H1 (cell line): ENCODE measurements at regions not wholly inside any gene's neighbourhood (a gene's known extent, or its start where the extent isn't known, plus 50 kb on each side); places are given as distances from the start of the nearest gene placed in this dataset.

Source experiments
- CTCF ChIA-PET: fragments of 300-600 bp; sonication (Branson Sonifier 250); formaldehyde crosslinking; loops from one replicate; lab custom pipeline; 2021; ENCODE audit not compliant: partially characterized antibody; lab: Charles Lee
- POLR2A ChIA-PET: fragments of 300-600 bp; sonication (Branson Sonifier 250); formaldehyde crosslinking; loops from one replicate; lab custom pipeline; 2021; ENCODE audit warnings: inconsistent platforms; ENCODE audit not compliant: partially characterized antibody; lab: Charles Lee
- DNase-seq, 2 experiments: peaks; one replicate each; pipeline versions ENCODE4 v3.0.0 to v3.0.0-alpha.2; 2010 to 2022; ENCODE audit warnings: low spot score in 2 of 2, low read depth in 1 of 2, mixed read lengths in 1 of 2
- FAIRE-seq: peaks from 2 replicates; lab custom pipeline; 2011; peaks lifted over from hg19 to GRCh38; lab: Jason Lieb, UNC
- H2AFZ ChIP-seq: 2 replicates; pipeline ENCODE4 v1.8.1; 2012; ENCODE audit warnings: low read length, inconsistent platforms
- H2AK5ac ChIP-seq: 2 replicates; pipeline ENCODE4 v1.6.1; 2013; ENCODE audit warnings: low read depth, low read length
- H2BK120ac ChIP-seq: replicated peaks from 2 replicates; pipeline ENCODE3; 2013; ENCODE audit warnings: low read depth, low read length, inconsistent platforms
- H2BK12ac ChIP-seq: 2 replicates; pipeline ENCODE4 v1.6.1; 2013; ENCODE audit warnings: low read depth, low read length
- H2BK15ac ChIP-seq: 2 replicates; pipeline ENCODE4 v1.6.1; 2013; ENCODE audit warnings: low read length
- H2BK20ac ChIP-seq: 2 replicates; pipeline ENCODE4 v1.6.1; 2013; ENCODE audit warnings: low read length
- H2BK5ac ChIP-seq: 2 replicates; pipeline ENCODE4 v1.6.1; 2013; ENCODE audit warnings: low read depth, low read length
- H3K14ac ChIP-seq: 2 replicates; pipeline ENCODE4 v1.6.1; 2013; ENCODE audit warnings: inconsistent platforms; ENCODE audit not compliant: insufficient read length
- H3K18ac ChIP-seq: 2 replicates; pipeline ENCODE4 v1.6.1; 2013; ENCODE audit warnings: low read length; ENCODE audit errors: extremely low read depth
- H3K23ac ChIP-seq: 2 replicates; pipeline ENCODE4 v1.6.1; 2013; ENCODE audit warnings: inconsistent platforms; ENCODE audit not compliant: insufficient read length
- H3K23me2 ChIP-seq: 2 replicates; pipeline ENCODE4 v1.6.1; 2013; ENCODE audit warnings: low read depth, low read length
- H3K27ac ChIP-seq: 2 replicates; pipeline ENCODE4 v1.6.1; 2011; ENCODE audit warnings: low read depth, low read length, inconsistent platforms
- H3K27me3 ChIP-seq, 4 experiments: replicated peaks in 1 of 4; 1 replicate in 1 of 4; 2 replicates in 3 of 4; pipeline versions ENCODE4 v1.6.1 to v1.8.1; 2011 to 2013; ENCODE audit warnings: low read length in 3 of 4, mild to moderate bottlenecking in 3 of 4, inconsistent platforms in 2 of 4, mixed read lengths in 2 of 4, moderate library complexity in 1 of 4; ENCODE audit not compliant: control insufficient read depth in 3 of 4, insufficient read depth in 3 of 4; ENCODE audit errors: extremely low read depth in 1 of 4
- H3K36me3 ChIP-seq, 4 experiments: 2 replicates each; pipeline versions ENCODE4 v1.6.1 to v1.8.1; 2011 to 2013; ENCODE audit warnings: mild to moderate bottlenecking in 4 of 4, low read length in 3 of 4, moderate library complexity in 2 of 4, control low read depth in 1 of 4, inconsistent platforms in 1 of 4; ENCODE audit not compliant: insufficient read depth in 4 of 4, control insufficient read depth in 2 of 4
- H3K4ac ChIP-seq: replicated peaks from 2 replicates; pipeline ENCODE3; 2013; ENCODE audit warnings: low read length, low read depth, mixed read lengths, inconsistent platforms; ENCODE audit not compliant: insufficient read length
- H3K4me1 ChIP-seq, 4 experiments: replicated peaks in 1 of 4; 1 replicate in 1 of 4; 2 replicates in 3 of 4; pipeline versions ENCODE4 v1.6.1 to v1.8.1; 2011 to 2013; ENCODE audit warnings: low read length in 3 of 4, inconsistent platforms in 2 of 4, mixed read lengths in 1 of 4; ENCODE audit not compliant: insufficient read depth in 4 of 4, control insufficient read depth in 3 of 4
- H3K4me2 ChIP-seq, 2 experiments: 2 replicates each; pipeline versions ENCODE4 v1.6.1 to v1.8.1; 2011 to 2013; ENCODE audit warnings: low read depth in 2 of 2, low read length in 2 of 2, control low read depth in 1 of 2, inconsistent platforms in 1 of 2, mild to moderate bottlenecking in 1 of 2; ENCODE audit not compliant: insufficient read depth in 1 of 2
- H3K4me3 ChIP-seq, 4 experiments: fragments of 200-600, 300-600 bp in 1 of 4; sonication (generic), shearing (Covaris generic), sonication (Bioruptor Twin) in 1 of 4; 2 replicates each; pipeline versions ENCODE4 v1.5.1 to v1.8.1; 2011 to 2016; ENCODE audit warnings: low read length in 4 of 4, low read depth in 3 of 4, control low read depth in 2 of 4, inconsistent platforms in 2 of 4, mild to moderate bottlenecking in 2 of 4, mixed read lengths in 1 of 4, moderate library complexity in 1 of 4; ENCODE audit not compliant: insufficient read depth in 2 of 4; ENCODE audit errors: extremely low read depth in 1 of 4
- H3K56ac ChIP-seq: replicated peaks from 2 replicates; pipeline ENCODE3; 2013; ENCODE audit warnings: low read depth, mild to moderate bottlenecking, mixed read lengths, low read length, inconsistent platforms; ENCODE audit not compliant: insufficient read length
- H3K79me1 ChIP-seq: 2 replicates; pipeline ENCODE4 v1.6.1; 2013; ENCODE audit warnings: low read depth, low read length, control low read depth
- H3K79me2 ChIP-seq, 2 experiments: 2 replicates each; pipeline versions ENCODE4 v1.6.1 to v1.8.1; 2012 to 2013; ENCODE audit warnings: low read length in 2 of 2, mild to moderate bottlenecking in 2 of 2, inconsistent platforms in 1 of 2; ENCODE audit not compliant: insufficient read depth in 2 of 2, control insufficient read depth in 1 of 2
- H3K9ac ChIP-seq, 4 experiments: replicated peaks in 1 of 4; 1 replicate in 1 of 4; 2 replicates in 3 of 4; pipeline versions ENCODE4 v1.6.1 to v1.8.1; 2011 to 2013; ENCODE audit warnings: low read depth in 3 of 4, low read length in 3 of 4, control low read depth in 2 of 4, mild to moderate bottlenecking in 2 of 4, moderate library complexity in 2 of 4, inconsistent platforms in 1 of 4; ENCODE audit errors: extremely low read depth in 1 of 4
- H3K9me3 ChIP-seq, 2 experiments: 2 replicates each; pipeline versions ENCODE4 v1.6.1 to v1.8.1; 2012 to 2013; ENCODE audit warnings: mild to moderate bottlenecking in 2 of 2, moderate library complexity in 2 of 2, control low read depth in 1 of 2, inconsistent platforms in 1 of 2, low read depth in 1 of 2, low read length in 1 of 2, mixed read lengths in 1 of 2; ENCODE audit not compliant: insufficient read depth in 2 of 2
- H4K20me1 ChIP-seq, 2 experiments: replicated peaks in 1 of 2; 2 replicates each; pipeline versions ENCODE3 to v1.8.1; 2011 to 2013; ENCODE audit warnings: inconsistent platforms in 2 of 2, low read length in 2 of 2, mild to moderate bottlenecking in 1 of 2; ENCODE audit not compliant: insufficient read depth in 2 of 2, control insufficient read depth in 1 of 2
- H4K5ac ChIP-seq: 2 replicates; pipeline ENCODE4 v1.6.1; 2013; ENCODE audit warnings: low read length, low read depth, mixed read lengths, inconsistent platforms; ENCODE audit not compliant: insufficient read length
- H4K8ac ChIP-seq: 2 replicates; pipeline ENCODE4 v1.8.0; 2013; ENCODE audit warnings: mild to moderate bottlenecking, moderate library complexity, low read length, inconsistent platforms; ENCODE audit not compliant: insufficient read depth; ENCODE audit errors: extremely low read depth
- H4K91ac ChIP-seq: replicated peaks from 2 replicates; pipeline ENCODE3; 2013; ENCODE audit warnings: low read length, mixed read lengths, inconsistent platforms; ENCODE audit not compliant: insufficient read length
- ATF3 ChIP-seq: IDR thresholded peaks from 2 replicates; pipeline ENCODE4 v1.6.1; 2011; ENCODE audit warnings: low read depth, mild to moderate bottlenecking, low read length; ENCODE audit not compliant: insufficient read depth
- EZH2 ChIP-seq: fragments of 200-600 bp; sonication (generic); IDR thresholded peaks from 2 replicates; pipeline ENCODE4 v1.7.1; 2012; ENCODE audit warnings: low read depth, mild to moderate bottlenecking, moderate library complexity, low read length, inconsistent platforms; ENCODE audit not compliant: severe bottlenecking
- SP4 ChIP-seq: IDR thresholded peaks from 2 replicates; pipeline ENCODE4 v1.6.1; 2012; ENCODE audit warnings: low read length, inconsistent platforms
- WGBS, 2 experiments: shearing (Covaris generic) in 1 of 2; methylation state at CpG; one replicate each; pipeline versions ENCODE4 v1.1.6 to v1.1.7; 2013 to 2015; ENCODE audit warnings: low lambda C conversion rate in 2 of 2, mixed read lengths in 2 of 2, inconsistent platforms in 1 of 2, low coverage in 1 of 2, missing lambda C conversion rate in 1 of 2; ENCODE audit not compliant: insufficient replicate concordance in 2 of 2, insufficient coverage in 1 of 2, insufficient read length in 1 of 2; ENCODE audit errors: extremely low coverage in 1 of 2, missing lambda C conversion rate in 1 of 2; 5-methylcytosine and 5-hydroxymethylcytosine counted together

GRCh38 chr1:147486876-147487656 is 54.2 kb upstream of the BCL9 start:
- Histone ChIP-seq H3K4ac (no peak overlapping the region), H4K8ac (no peak overlapping the region; the same call in 1 of the 2 replicates), H2BK15ac (no peak overlapping the region), H2AK5ac (no peak overlapping the region), H3K4me3 (no peak overlapping the region), H3K23me2 (no peaks in the 10 kb centered on the region; the same call in 1 of the 2 replicates), H3K4me2 (no peak overlapping the region), H3K18ac (no peak overlapping the region), H3K9me3 (no peaks in the 10 kb centered on the region), H2BK5ac (no peak overlapping the region), H4K91ac (no peak overlapping the region), H3K4me1 (no peaks in the 10 kb centered on the region), H2BK120ac (no peak overlapping the region), H4K5ac (no peak overlapping the region), H2AFZ (no peak overlapping the region; the same call in 1 of the 2 replicates), H3K23ac (no peak overlapping the region), H2BK20ac (no peak overlapping the region), H3K27ac (no peak overlapping the region), H3K36me3 (no peaks in the 10 kb centered on the region), H3K79me2 (no peaks in the 10 kb centered on the region), H3K27me3 (peaks cover 0 to 1% (median 0%) of the 10 kb centered on the region in 4 experiments; a peak in 1 of 7 replicates), H3K56ac (no peak overlapping the region), H3K79me1 (no peaks in the 10 kb centered on the region), H3K14ac (no peak overlapping the region), H2BK12ac (no peak overlapping the region), H3K9ac (no peak overlapping the region), H4K20me1 (no peaks in the 10 kb centered on the region)
- TF ChIP-seq ATF3 (no peak), EZH2 (no peak), SP4 (no peak)
- ChIA-PET POLR2A (interaction anchor here (0.8 kb wide), 1 partner anchor 13 kb away, joined by 3 read pairs; no protein-coding TSS in a partner anchor), CTCF (interaction anchor here (0.6 to 2.3 kb wide), 10 partner anchors 8 to 213 kb away, joined by 3 to 8 read pairs (median 4); a partner anchor contains a TSS)
- no peak for FAIRE-seq
- no peak for DNase-seq
- WGBS, 2 experiments = 81% methylated on average over 9 of the region's 9 CpGs; no CpG with 5 or more reads in 1 of the 2 experiments
